ENCODE measurements at regions not wholly inside any gene's neighbourhood (a gene's known extent, or its start where the extent isn't known, plus 50 kb on each side); places are given as distances from the start of the nearest gene placed in this dataset.

DNA sequence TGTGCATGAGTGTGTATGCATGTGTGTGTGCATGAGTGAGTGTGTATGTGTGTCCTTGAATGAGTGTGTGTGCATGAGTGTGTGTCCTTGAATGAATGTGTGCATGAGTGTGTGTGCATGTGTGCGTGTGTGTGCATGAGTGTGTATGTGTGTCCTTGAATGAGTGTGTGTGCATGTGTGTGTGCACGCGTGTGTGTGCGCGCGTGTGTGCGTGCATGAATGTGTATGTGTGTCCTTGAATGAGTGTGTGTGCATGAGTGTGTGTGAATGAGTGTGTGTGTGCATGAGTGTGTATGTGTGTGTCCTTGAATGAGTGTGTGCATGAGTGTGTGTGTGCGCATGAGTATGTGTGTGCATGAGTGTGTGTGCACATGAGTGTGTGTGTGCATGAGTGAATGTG is 271.9 kb downstream of the RNF144A start:
- no peak for TF ChIP-seq SIN3A (IDR thresholded peaks at IDR 0.05; ENCODE audit: borderline replicate concordance, insufficient read depth, low read length)

DNA sequence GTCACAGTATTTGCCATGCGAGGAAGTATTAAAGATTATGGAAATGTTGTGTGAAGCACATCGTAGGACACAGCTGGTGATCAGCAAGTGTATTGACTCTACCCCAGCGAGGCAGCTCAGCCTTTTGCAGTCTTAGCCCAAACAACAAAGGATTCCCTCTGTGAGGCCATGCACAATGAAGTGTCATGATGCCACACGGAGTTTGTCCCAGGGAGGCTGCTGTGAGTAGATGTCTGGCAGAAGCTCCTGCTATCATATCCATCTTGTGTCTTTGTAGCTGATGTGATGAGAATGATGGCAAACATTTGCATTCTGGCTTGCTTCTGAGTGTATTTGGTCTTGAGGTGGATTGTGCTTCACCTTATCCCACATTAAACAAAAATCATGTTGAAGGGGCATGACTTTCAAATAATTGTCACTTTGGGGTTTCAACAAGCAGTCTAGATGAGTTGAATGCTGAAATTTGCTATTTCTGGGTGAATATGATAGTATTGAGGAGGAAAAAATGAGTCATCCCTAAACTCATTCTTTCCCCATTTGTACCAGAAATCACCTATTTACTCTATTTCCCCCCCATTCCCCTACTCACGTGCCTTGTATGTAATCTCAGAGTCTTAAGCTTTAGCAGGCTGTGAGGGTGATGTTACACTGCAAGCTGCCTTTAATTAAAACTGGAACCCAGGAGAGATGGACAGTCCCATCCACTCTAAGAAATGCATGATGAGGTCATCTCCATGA is 273.5 kb downstream of the RNF144A start:
- TF ChIP-seq TAF1 (IDR thresholded peaks at IDR 0.05; ENCODE audit: borderline replicate concordance, insufficient read depth, low read length) (no peak), POLR2AphosphoS5 (IDR thresholded peaks at IDR 0.05; ENCODE audit: low read depth, low read length) (no peak), SIN3A (IDR thresholded peaks at IDR 0.05; ENCODE audit: borderline replicate concordance, insufficient read depth, low read length) (no peak), FOXP2 (optimal IDR thresholded peaks at IDR 0.05; ENCODE audit: borderline replicate concordance, extremely low read depth, extremely low read length, insufficient read depth) (no peak)
- TF ChIP-seq, protein P1, sequence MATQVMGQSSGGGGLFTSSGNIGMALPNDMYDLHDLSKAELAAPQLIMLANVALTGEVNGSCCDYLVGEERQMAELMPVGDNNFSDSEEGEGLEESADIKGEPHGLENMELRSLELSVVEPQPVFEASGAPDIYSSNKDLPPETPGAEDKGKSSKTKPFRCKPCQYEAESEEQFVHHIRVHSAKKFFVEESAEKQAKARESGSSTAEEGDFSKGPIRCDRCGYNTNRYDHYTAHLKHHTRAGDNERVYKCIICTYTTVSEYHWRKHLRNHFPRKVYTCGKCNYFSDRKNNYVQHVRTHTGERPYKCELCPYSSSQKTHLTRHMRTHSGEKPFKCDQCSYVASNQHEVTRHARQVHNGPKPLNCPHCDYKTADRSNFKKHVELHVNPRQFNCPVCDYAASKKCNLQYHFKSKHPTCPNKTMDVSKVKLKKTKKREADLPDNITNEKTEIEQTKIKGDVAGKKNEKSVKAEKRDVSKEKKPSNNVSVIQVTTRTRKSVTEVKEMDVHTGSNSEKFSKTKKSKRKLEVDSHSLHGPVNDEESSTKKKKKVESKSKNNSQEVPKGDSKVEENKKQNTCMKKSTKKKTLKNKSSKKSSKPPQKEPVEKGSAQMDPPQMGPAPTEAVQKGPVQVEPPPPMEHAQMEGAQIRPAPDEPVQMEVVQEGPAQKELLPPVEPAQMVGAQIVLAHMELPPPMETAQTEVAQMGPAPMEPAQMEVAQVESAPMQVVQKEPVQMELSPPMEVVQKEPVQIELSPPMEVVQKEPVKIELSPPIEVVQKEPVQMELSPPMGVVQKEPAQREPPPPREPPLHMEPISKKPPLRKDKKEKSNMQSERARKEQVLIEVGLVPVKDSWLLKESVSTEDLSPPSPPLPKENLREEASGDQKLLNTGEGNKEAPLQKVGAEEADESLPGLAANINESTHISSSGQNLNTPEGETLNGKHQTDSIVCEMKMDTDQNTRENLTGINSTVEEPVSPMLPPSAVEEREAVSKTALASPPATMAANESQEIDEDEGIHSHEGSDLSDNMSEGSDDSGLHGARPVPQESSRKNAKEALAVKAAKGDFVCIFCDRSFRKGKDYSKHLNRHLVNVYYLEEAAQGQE (IDR thresholded peaks at IDR 0.05; ENCODE audit: insufficient read depth in 1 of 2, low read depth in 2 of 2, low read length in 2 of 2) = no peak

DNA sequence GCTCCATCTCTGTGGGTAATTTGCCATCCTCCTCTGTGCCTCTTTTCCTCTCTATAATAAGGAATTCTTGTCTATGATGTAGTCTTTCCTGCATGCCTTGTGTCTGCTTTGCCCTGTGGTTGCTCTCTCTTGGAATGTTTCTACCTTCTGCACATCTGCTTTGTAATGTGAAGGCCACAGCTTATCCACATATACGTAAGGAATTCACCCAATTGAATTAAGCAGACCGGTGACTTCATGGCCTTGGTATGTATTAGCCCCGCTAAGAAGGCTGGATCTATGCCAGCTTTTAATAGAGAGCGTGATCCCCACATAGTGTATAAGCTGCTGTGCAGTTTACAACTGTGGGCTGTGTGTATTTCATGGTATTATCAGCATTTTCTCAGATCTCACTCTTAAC is 274.7 kb downstream of the RNF144A start:
- TF ChIP-seq POLR2AphosphoS5 (IDR thresholded peaks at IDR 0.05; ENCODE audit: low read depth, low read length) = no peak
- TF ChIP-seq, protein P1 (IDR thresholded peaks at IDR 0.05; ENCODE audit: insufficient read depth in 1 of 2, low read depth in 2 of 2, low read length in 2 of 2) = no peak
- no peak for TF ChIP-seq TAF1 (IDR thresholded peaks at IDR 0.05; ENCODE audit: borderline replicate concordance, insufficient read depth, low read length)
- no peak for TF ChIP-seq SIN3A (IDR thresholded peaks at IDR 0.05; ENCODE audit: borderline replicate concordance, insufficient read depth, low read length)
- TF ChIP-seq FOXP2 (optimal IDR thresholded peaks at IDR 0.05; ENCODE audit: borderline replicate concordance, extremely low read depth, extremely low read length, insufficient read depth) = no peak

DNA sequence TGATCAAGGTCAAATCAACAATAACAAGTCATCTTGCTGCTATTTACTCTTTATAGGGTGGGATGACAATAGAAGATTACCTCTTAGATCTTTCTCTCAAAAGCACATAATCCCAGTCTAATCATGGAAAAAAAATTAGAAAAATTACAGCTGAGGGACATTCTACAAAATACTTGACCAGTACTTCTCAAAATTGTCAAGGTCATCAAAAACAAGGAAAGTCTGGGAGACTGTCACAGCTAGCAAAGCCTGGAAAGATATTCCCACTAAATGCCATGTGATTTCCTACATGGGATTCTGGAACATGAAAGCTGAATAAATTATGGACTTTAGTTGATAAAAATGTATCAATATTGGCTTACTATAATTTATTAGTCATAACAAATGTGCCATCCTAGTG is 276.2 kb downstream of the RNF144A start:
- no peak for TF ChIP-seq TAF1 (IDR thresholded peaks at IDR 0.05; ENCODE audit: borderline replicate concordance, insufficient read depth, low read length)

DNA sequence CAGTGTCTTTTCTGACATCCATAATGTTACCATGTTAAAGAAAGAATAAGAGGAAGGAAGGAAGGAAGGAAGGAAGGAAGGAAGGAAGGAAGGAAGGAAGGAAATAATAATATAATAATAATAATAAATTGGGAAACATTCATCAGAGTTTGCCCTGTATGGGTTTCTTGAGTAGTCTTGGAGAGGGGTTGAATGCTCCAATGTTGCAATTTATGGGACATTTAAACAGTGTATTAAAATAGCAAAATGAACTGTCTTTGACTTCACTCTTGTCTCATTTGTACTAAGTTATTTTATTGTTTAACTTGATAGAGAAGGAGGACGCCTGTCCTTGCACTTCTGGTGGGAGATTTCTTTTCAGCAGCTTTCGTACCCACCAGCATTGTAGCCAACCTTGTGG is 277.7 kb downstream of the RNF144A start:
- TF ChIP-seq, protein P1 (IDR thresholded peaks at IDR 0.05; ENCODE audit: insufficient read depth in 1 of 2, low read depth in 2 of 2, low read length in 2 of 2) = no peak
- TF ChIP-seq SIN3A (IDR thresholded peaks at IDR 0.05; ENCODE audit: borderline replicate concordance, insufficient read depth, low read length) (no peak), FOXP2 (optimal IDR thresholded peaks at IDR 0.05; ENCODE audit: borderline replicate concordance, extremely low read depth, extremely low read length, insufficient read depth) (no peak), POLR2AphosphoS5 (IDR thresholded peaks at IDR 0.05; ENCODE audit: low read depth, low read length) (no peak)

DNA sequence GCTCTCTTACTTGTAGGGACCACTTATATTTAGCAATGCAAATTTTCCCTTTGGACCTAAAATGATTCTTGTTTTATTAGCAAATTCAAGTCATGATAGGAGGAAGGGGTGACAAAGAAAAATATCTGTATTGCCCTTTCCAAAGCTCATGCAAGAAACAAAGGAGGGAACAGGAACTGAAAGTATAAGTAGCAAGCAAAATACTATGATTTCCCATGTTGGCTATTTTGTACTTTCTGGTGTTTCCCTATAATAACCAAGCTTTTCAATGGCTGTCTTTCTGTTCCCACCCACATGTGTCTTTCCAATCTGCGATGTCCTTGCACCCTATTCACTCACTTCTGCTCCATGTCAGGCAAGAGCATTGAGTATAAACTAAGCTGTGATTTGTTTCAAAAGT is 279.7 kb downstream of the RNF144A start:
- TF ChIP-seq TAF1 (IDR thresholded peaks at IDR 0.05; ENCODE audit: borderline replicate concordance, insufficient read depth, low read length) = no peak
- TF ChIP-seq, protein P1 (IDR thresholded peaks at IDR 0.05; ENCODE audit: insufficient read depth in 1 of 2, low read depth in 2 of 2, low read length in 2 of 2) = no peak
